ENCODE measurements at regions not wholly inside any gene's neighbourhood (a gene's known extent, or its start where the extent isn't known, plus 50 kb on each side); places are given as distances from the start of the nearest gene placed in this dataset.

- no peaks in the 10 kb centered on the region for H3K27me3 ChIP-seq (ENCODE audit: insufficient read depth)
- peaks cover 4% of the 10 kb centered on the region; the same call in 1 of the 2 replicates for H3K4me1 ChIP-seq (ENCODE audit: insufficient read depth)
- no peak overlapping the region for H3K4me3 ChIP-seq
- H4K20me1 ChIP-seq (replicated peaks; ENCODE audit: insufficient read depth) = no peaks in the 10 kb centered on the region
- no peaks in the 10 kb centered on the region for H3K36me3 ChIP-seq (ENCODE audit: insufficient read depth)
- H3F3A ChIP-seq (replicated peaks; ENCODE audit: low read depth) = no peaks in the 10 kb centered on the region
- H3K27ac ChIP-seq (ENCODE audit: low read depth) = no peak overlapping the region
- H3K4me1 Mint-ChIP-seq = peaks cover 8% of the 10 kb centered on the region
- DNase-seq (ENCODE audit: low spot score) = no peak
- TF ChIP-seq ZNF331 (CRISPR knock-in tag; IDR thresholded peaks at IDR 0.05; ENCODE audit: low read depth) = no peak
- TF ChIP-seq EZH2 (IDR thresholded peaks at IDR 0.05; ENCODE audit: low read depth, unreplicated experiment) = no peak
- TF ChIP-seq JUNB (IDR thresholded peaks at IDR 0.05; ENCODE audit: unreplicated experiment) = no peak
- no peak for TF ChIP-seq ZNF462 (CRISPR knock-in tag; IDR thresholded peaks at IDR 0.05)
- no peak for TF ChIP-seq REST (IDR thresholded peaks at IDR 0.05; ENCODE audit: unreplicated experiment)
- TF ChIP-seq POLR2AphosphoS5 (IDR thresholded peaks at IDR 0.05; ENCODE audit: low read depth) = no peak
- TF ChIP-seq CTCF (conservative IDR thresholded peaks at IDR 0.05; ENCODE audit: low read depth in 2 of 2) = no peak
- TF ChIP-seq STAT1 (IDR thresholded peaks at IDR 0.05; ENCODE audit: unreplicated experiment) = no peak
- TF ChIP-seq EZH2phosphoT487 (IDR thresholded peaks at IDR 0.05; ENCODE audit: unreplicated experiment) = no peak
- TF ChIP-seq NANOG (IDR thresholded peaks at IDR 0.05; ENCODE audit: borderline replicate concordance) = no peak
- no peak for TF ChIP-seq CREB1 (CRISPR knock-in tag; IDR thresholded peaks at IDR 0.05; ENCODE audit: low read depth)
- TF ChIP-seq ZNF114 (CRISPR knock-in tag; IDR thresholded peaks at IDR 0.05) = no peak
- TF ChIP-seq ETS1 (IDR thresholded peaks at IDR 0.05) = no peak
- no peaks in the 10 kb centered on the region for H3K9me3 Mint-ChIP-seq
- no peak overlapping the region for H2AFZ ChIP-seq
- H3K27ac Mint-ChIP-seq = no peak overlapping the region
- no peaks in the 10 kb centered on the region for H3K79me2 ChIP-seq (replicated peaks; ENCODE audit: insufficient read depth)
- no peak overlapping the region for H3K4me3 Mint-ChIP-seq
- H3K36me3 Mint-ChIP-seq (ENCODE audit: low read depth) = no peaks in the 10 kb centered on the region
- no peaks in the 10 kb centered on the region for H3K9me2 ChIP-seq (ENCODE audit: insufficient read depth)
- no peak for ATAC-seq
- no peaks in the 10 kb centered on the region for H3K27me3 Mint-ChIP-seq (ENCODE audit: insufficient read depth, low read depth, poor library complexity)
- no peak overlapping the region for H3K4me2 ChIP-seq
Observed at GRCh38 chr5:145025775-145026174, 809.4 kb downstream of the PRELID2 start.

Measured in GM23338 (cell line).